PC-3 (cell line): ENCODE measurements at regions not wholly inside any gene's neighbourhood (a gene's known extent, or its start where the extent isn't known, plus 50 kb on each side); places are given as distances from the start of the nearest gene placed in this dataset.

Experiments used
- ATAC-seq: fragments of 200-7000 bp; cut with Tn5 transposase; 2 replicates; pipeline ENCODE4 v1.9.1; 2020; ENCODE audit warnings: mild to moderate bottlenecking, moderate library complexity
- BruUV-seq: library from RNA; stranded (reverse); fragments of 400-500 nt; replicated peaks from 2 replicates; lab custom pipeline; 2021; lab: Mats Ljungman, UMichigan
- CTCF ChIA-PET: fragments of 300-600 bp; sonication (Branson Sonifier 250); formaldehyde crosslinking; loops from one replicate; lab custom pipeline; 2022; ENCODE audit warnings: antibody characterized with exemption; lab: Charles Lee
- POLR2A ChIA-PET: fragments of 300-600 bp; sonication (Branson Sonifier 250); formaldehyde crosslinking; loops from one replicate; lab custom pipeline; 2022; ENCODE audit warnings: antibody characterized with exemption; ENCODE audit not compliant: unreplicated experiment; lab: Charles Lee
- DNase-seq: peaks from one replicate; pipeline ENCODE4 v3.0.0-alpha.2; 2015
- H2AFZ ChIP-seq: fragments of 300-600 bp; sonication (generic); 2 replicates; pipeline ENCODE4 v1.6.0; 2016; ENCODE audit warnings: antibody characterized with exemption, low read length
- H3F3A ChIP-seq: fragments of 300-600 bp; sonication (generic); one replicate; pipeline ENCODE4 v1.6.0; 2017; ENCODE audit warnings: antibody characterized with exemption, low read length, control low read depth, mild to moderate bottlenecking; ENCODE audit not compliant: unreplicated experiment
- H3K27ac ChIP-seq: fragments of 300-600 bp; sonication (generic); 2 replicates; pipeline ENCODE4 v1.5.1; 2016; ENCODE audit warnings: mild to moderate bottlenecking, low read length
- H3K27me3 ChIP-seq: fragments of 300-600 bp; sonication (generic); 2 replicates; pipeline ENCODE4 v1.6.1; 2016; ENCODE audit warnings: low read length, mixed read lengths
- H3K36me3 ChIP-seq: fragments of 300-600 bp; sonication (generic); 2 replicates; pipeline ENCODE4 v1.6.1; 2016; ENCODE audit warnings: low read depth, mixed run types, low read length, mixed read lengths
- H3K4me1 ChIP-seq: fragments of 300-600 bp; sonication (generic); 2 replicates; pipeline ENCODE4 v1.5.1; 2016; ENCODE audit warnings: low read length; ENCODE audit not compliant: insufficient read depth
- H3K4me2 ChIP-seq: fragments of 300-600 bp; sonication (generic); 2 replicates; pipeline ENCODE4 v1.6.0; 2016; ENCODE audit warnings: low read length
- H3K4me3 ChIP-seq: fragments of 300-600 bp; sonication (generic); 2 replicates; pipeline ENCODE4 v1.5.1; 2016; ENCODE audit warnings: mild to moderate bottlenecking, low read length, mixed read lengths
- H3K79me2 ChIP-seq: fragments of 300-600 bp; sonication (generic); 2 replicates; pipeline ENCODE4 v1.6.1; 2017; ENCODE audit warnings: low read length, mixed read lengths
- H3K9ac ChIP-seq: fragments of 300-600 bp; sonication (generic); 2 replicates; pipeline ENCODE4 v1.6.0; 2016; ENCODE audit warnings: mild to moderate bottlenecking, low read length
- H3K9me2 ChIP-seq: fragments of 300-600 bp; sonication (generic); replicated peaks from 2 replicates; pipeline ENCODE4 v1.6.1; 2016; ENCODE audit warnings: mixed run types, low read length, mixed read lengths
- H3K9me3 ChIP-seq: fragments of 300-600 bp; sonication (generic); 2 replicates; pipeline ENCODE4 v1.6.1; 2016; ENCODE audit warnings: low read length, mixed read lengths
- H4K20me1 ChIP-seq: fragments of 300-600 bp; sonication (generic); 2 replicates; pipeline ENCODE4 v1.6.1; 2016; ENCODE audit warnings: low read length, mixed read lengths
- EZH2 ChIP-seq: fragments of 300-600 bp; sonication (generic); IDR thresholded peaks from one replicate; pipeline ENCODE4 v1.6.1; 2017; ENCODE audit warnings: antibody characterized with exemption, mild to moderate bottlenecking, low read length; ENCODE audit not compliant: unreplicated experiment
- EZH2phosphoT487 ChIP-seq: fragments of 300-600 bp; sonication (generic); IDR thresholded peaks from 2 replicates; pipeline ENCODE4 v1.6.1; 2018; ENCODE audit warnings: mild to moderate bottlenecking, antibody characterized with exemption, low read length, borderline replicate concordance
- intact Hi-C: fragments of 100-400 bp; cut with micrococcal nuclease; formaldehyde crosslinking; loops from 2 replicates; pipeline ENCODE4 v1.9.0; 2023
- TF ChIP-seq, protein P1 (sequence below): fragments of 300-600 bp; sonication (generic); conservative IDR thresholded peaks from 2 replicates; pipeline ENCODE4 v1.5.1; 2017; ENCODE audit warnings: antibody characterized with exemption, low read depth, mild to moderate bottlenecking, low read length

DNA sequence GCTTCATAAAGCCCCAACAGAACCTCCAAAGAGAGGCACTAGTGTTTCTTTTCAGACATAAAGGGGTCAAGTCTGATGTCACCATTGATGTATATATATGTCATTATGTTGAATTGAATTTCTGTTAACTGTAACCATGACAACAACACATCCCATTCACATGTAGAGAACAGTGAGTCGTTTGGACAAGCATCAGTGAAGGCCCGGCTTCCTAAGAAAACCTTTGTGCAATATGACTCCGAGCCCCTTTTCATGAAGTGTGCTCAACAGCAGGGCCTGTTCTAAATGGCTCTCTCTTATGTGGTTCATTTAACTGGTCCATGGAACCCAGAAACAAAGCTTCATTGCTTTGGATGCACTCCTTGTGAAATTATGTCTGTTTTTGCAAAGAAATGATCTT is 67.2 kb upstream of the UBL3 start:
- Histone ChIP-seq H3F3A (peaks cover 1% of the 10 kb centered on the region), H3K4me2 (no peak overlapping the region), H3K9ac (no peak overlapping the region), H3K27me3 (no peaks in the 10 kb centered on the region), H3K9me2 (no peaks in the 10 kb centered on the region), H4K20me1 (no peaks in the 10 kb centered on the region), H3K79me2 (no peaks in the 10 kb centered on the region), H3K4me1 (peaks cover 49% of the 10 kb centered on the region), H3K4me3 (no peak overlapping the region), H2AFZ (no peak overlapping the region), H3K9me3 (no peaks in the 10 kb centered on the region), H3K36me3 (no peaks in the 10 kb centered on the region), H3K27ac (no peak overlapping the region)
- TF ChIP-seq EZH2 (no peak), EZH2phosphoT487 (no peak)
- TF ChIP-seq, protein P1, sequence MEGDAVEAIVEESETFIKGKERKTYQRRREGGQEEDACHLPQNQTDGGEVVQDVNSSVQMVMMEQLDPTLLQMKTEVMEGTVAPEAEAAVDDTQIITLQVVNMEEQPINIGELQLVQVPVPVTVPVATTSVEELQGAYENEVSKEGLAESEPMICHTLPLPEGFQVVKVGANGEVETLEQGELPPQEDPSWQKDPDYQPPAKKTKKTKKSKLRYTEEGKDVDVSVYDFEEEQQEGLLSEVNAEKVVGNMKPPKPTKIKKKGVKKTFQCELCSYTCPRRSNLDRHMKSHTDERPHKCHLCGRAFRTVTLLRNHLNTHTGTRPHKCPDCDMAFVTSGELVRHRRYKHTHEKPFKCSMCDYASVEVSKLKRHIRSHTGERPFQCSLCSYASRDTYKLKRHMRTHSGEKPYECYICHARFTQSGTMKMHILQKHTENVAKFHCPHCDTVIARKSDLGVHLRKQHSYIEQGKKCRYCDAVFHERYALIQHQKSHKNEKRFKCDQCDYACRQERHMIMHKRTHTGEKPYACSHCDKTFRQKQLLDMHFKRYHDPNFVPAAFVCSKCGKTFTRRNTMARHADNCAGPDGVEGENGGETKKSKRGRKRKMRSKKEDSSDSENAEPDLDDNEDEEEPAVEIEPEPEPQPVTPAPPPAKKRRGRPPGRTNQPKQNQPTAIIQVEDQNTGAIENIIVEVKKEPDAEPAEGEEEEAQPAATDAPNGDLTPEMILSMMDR, result no peak
- intact Hi-C loops, result no loop called here
- no peak for DNase-seq
- ChIA-PET CTCF (no interaction called here), POLR2A (no interaction called here)
- no peak for ATAC-seq
- no TSS peak for BruUV-seq

DNA sequence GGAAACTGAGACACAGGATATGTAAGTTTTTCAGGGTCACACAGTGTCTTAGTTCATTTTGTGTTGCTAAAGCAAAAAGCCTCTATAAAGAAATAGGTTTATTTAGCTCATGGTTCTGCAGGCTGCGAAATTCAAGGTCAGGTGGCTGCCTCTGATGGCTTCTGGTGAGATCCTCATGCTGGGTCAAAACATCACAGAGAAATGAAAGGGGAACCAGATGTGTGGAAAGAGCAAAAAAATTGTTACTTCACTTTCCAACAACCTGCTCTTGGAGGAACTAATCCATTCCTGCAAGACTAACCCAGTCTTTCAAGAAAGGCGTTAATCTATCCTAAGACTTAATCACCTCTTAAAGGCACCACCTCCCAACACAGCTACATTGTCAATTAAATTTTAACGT is 64.2 kb upstream of the UBL3 start:
- intact Hi-C loops, result no loop called here
- Histone ChIP-seq H3K9ac (no peak overlapping the region), H3F3A (no peaks in the 10 kb centered on the region), H2AFZ (no peak overlapping the region), H3K27me3 (no peaks in the 10 kb centered on the region), H3K79me2 (no peaks in the 10 kb centered on the region), H3K9me3 (no peaks in the 10 kb centered on the region), H3K9me2 (no peaks in the 10 kb centered on the region), H3K36me3 (no peaks in the 10 kb centered on the region), H4K20me1 (no peaks in the 10 kb centered on the region), H3K27ac (no peak overlapping the region), H3K4me3 (no peak overlapping the region), H3K4me2 (no peak overlapping the region), H3K4me1 (peaks cover 36% of the 10 kb centered on the region)
- TF ChIP-seq, protein P1, result no peak
- TF ChIP-seq EZH2 (no peak), EZH2phosphoT487 (no peak)
- POLR2A ChIA-PET, result no interaction called here
- DNase-seq (no peak), ATAC-seq (no peak)
- CTCF ChIA-PET, result no interaction called here
- no TSS peak for BruUV-seq

DNA sequence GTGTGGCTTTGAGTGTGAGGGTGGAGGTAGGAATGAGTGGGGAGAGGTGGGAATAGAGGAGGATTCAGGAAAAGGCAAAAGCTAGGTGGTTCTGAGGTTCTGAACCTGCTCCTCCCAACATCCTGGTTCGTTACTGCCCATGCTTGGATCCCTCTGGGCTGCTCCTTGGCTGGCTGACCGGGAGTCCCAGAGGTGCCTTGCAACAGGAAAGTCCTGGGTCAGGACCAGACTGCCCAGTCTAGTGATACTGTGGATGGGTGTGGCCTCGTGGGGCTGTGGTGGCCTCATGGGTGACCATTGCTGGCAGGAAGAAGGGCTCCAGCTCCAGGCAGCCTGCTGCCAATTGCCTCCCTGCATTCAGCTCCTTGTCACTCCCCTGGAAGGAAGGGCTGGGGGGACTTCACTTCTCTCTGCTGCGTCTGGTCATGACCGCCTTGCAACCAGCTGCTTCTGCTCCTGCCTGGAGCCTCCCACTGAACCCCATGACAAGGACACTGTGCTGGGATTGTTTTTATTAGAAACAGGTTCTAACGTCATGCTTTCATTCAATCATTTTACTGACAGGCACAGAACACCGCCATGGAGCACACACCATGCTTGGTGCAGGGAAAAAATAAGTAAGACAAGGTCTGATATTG is 61.5 kb upstream of the UBL3 start:
- TF ChIP-seq, protein P1, result no peak
- no peak for TF ChIP-seq EZH2
- no peak for TF ChIP-seq EZH2phosphoT487
- ATAC-seq (no peak), DNase-seq (no peak)
- intact Hi-C loops, result no loop called here
- ChIA-PET POLR2A (no interaction called here), CTCF (interaction anchor here (0.6 kb wide), 1 partner anchor 13 kb away, joined by 6 read pairs; no protein-coding TSS in a partner anchor)
- Histone ChIP-seq H2AFZ (no peak overlapping the region), H4K20me1 (no peaks in the 10 kb centered on the region), H3F3A (no peaks in the 10 kb centered on the region), H3K4me3 (no peak overlapping the region), H3K9ac (no peak overlapping the region), H3K27me3 (no peaks in the 10 kb centered on the region), H3K4me1 (peaks cover 25% of the 10 kb centered on the region), H3K9me3 (no peaks in the 10 kb centered on the region), H3K79me2 (no peaks in the 10 kb centered on the region), H3K36me3 (no peaks in the 10 kb centered on the region), H3K27ac (no peak overlapping the region), H3K4me2 (no peak overlapping the region), H3K9me2 (no peaks in the 10 kb centered on the region)
- BruUV-seq, result no TSS peak
